Calu3 (cell line): ENCODE measurements at regions not wholly inside any gene's neighbourhood (a gene's known extent, or its start where the extent isn't known, plus 50 kb on each side); places are given as distances from the start of the nearest gene placed in this dataset.

Experiments used
- BruUV-seq: library from RNA; stranded (reverse); fragments of 400-500 nt; replicated peaks from 2 replicates; lab custom pipeline; 2021; lab: Mats Ljungman, UMichigan
- CTCF ChIA-PET: fragments of 300-600 bp; sonication (Branson Sonifier 250); formaldehyde crosslinking; loops from one replicate; lab custom pipeline; 2022; ENCODE audit warnings: antibody characterized with exemption; lab: Charles Lee
- DNase-seq: peaks from one replicate; pipeline ENCODE4 v3.0.0; 2022
- H3K27ac Mint-ChIP-seq: one replicate; pipeline ENCODE4 v1.8.0; 2022; ENCODE audit warnings: mixed read lengths; ENCODE audit not compliant: unreplicated experiment
- H3K27me3 Mint-ChIP-seq: one replicate; pipeline ENCODE4 v1.8.0; 2022; ENCODE audit warnings: mixed read lengths; ENCODE audit not compliant: unreplicated experiment
- H3K36me3 Mint-ChIP-seq: one replicate; pipeline ENCODE4 v1.8.0; 2022; ENCODE audit warnings: mild to moderate bottlenecking, moderate library complexity, mixed read lengths; ENCODE audit not compliant: insufficient read depth, unreplicated experiment
- H3K4me1 Mint-ChIP-seq: one replicate; pipeline ENCODE4 v1.8.0; 2022; ENCODE audit warnings: mild to moderate bottlenecking, low read depth, mixed read lengths; ENCODE audit not compliant: unreplicated experiment
- H3K4me3 Mint-ChIP-seq: one replicate; pipeline ENCODE4 v1.8.0; 2022; ENCODE audit warnings: mild to moderate bottlenecking, low read depth, moderate library complexity, mixed read lengths; ENCODE audit not compliant: unreplicated experiment
- H3K9me3 Mint-ChIP-seq: one replicate; pipeline ENCODE4 v1.8.0; 2022; ENCODE audit warnings: low read depth, mixed read lengths; ENCODE audit not compliant: unreplicated experiment
- intact Hi-C: fragments of 100-400 bp; cut with micrococcal nuclease; formaldehyde crosslinking; loops from one replicate; pipeline ENCODE4 v1.10.0; 2022; ENCODE audit not compliant: unreplicated experiment
- TF ChIP-seq, protein P1 (sequence below): fragments of 200-600 bp; IDR thresholded peaks from one replicate; pipeline ENCODE4 v1.8.0; 2022; ENCODE audit warnings: antibody characterized with exemption; ENCODE audit not compliant: unreplicated experiment

DNA sequence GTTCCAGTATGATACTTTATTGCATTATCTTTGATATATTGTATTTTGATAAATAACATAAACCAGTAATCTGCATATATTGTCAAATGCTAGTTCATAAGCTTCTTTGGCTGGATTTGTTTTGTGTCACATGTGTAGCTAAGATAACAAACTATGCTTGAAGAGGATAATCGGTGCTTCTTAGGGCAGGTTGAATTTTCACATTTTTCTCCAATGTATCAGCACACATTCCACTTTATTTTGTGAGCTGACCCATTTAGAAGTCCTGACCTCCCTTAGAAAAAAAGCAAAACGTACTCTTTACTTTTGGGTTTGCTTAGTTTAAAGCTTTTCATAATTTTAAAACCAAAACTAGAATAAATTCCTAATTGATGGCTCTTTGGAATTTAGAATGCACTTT lies 277.7 kb upstream of the DDHD1 start:
- H3K27ac Mint-ChIP-seq = no peak overlapping the region
- DNase-seq = no peak
- intact Hi-C loops = loop anchor here (5.0 to 10.0 kb wide), 2 partner anchors 106 to 594 kb away; no protein-coding TSS in a partner anchor

DNA sequence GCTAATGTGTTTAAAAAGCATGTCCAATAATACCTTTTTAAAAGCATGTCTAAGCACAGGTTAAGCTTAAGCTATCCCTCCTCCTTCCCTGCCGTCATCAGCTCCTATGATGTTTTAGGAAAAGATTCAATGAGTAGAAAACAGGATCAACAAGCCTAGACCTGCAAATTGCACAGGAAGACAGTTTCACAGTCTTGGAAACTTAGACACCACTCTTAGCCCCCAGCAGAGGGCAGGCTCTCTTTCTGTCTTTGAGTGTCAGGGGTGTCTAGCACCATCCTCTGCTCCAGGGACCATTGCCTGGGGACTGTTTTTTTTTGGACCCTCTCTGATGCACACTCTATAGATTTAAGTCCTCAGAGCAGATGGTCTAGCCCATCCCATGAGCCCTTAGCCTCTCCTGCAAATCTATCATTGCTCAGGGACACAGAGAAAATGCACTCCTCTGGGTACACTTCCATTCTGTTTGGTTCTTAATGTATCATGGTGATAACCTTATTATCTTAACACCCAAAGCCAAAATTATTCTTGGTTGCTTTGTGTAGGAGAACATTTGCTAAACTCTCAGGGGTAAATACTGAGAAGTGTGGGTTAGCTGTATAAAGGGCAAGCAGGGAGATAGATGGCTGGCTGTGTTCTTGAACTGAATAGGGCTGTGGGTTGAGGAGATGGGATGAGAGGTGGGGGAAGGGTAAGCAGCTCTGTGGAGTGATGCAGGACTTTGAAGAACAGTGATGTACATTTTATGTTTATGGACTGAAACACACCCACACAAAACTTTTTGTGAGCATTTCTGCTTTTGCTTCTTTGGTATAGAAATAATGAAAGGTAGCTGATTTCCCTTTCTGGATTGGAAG lies 259.9 kb upstream of the DDHD1 start:
- intact Hi-C loops = loop anchor here (5.0 kb wide), 1 partner anchor 934 kb away; no protein-coding TSS in a partner anchor
- BruUV-seq = no TSS peak
- H3K4me1 Mint-ChIP-seq = no peaks in the 10 kb centered on the region
- H3K36me3 Mint-ChIP-seq = no peaks in the 10 kb centered on the region
- H3K27me3 Mint-ChIP-seq = peaks cover 7% of the 10 kb centered on the region
- CTCF ChIA-PET = no interaction called here
- no peak overlapping the region for H3K4me3 Mint-ChIP-seq
- no peak overlapping the region for H3K27ac Mint-ChIP-seq
- H3K9me3 Mint-ChIP-seq = peaks cover 3% of the 10 kb centered on the region
- peak; percentile 4 for DNase-seq
- TF ChIP-seq, protein P1, sequence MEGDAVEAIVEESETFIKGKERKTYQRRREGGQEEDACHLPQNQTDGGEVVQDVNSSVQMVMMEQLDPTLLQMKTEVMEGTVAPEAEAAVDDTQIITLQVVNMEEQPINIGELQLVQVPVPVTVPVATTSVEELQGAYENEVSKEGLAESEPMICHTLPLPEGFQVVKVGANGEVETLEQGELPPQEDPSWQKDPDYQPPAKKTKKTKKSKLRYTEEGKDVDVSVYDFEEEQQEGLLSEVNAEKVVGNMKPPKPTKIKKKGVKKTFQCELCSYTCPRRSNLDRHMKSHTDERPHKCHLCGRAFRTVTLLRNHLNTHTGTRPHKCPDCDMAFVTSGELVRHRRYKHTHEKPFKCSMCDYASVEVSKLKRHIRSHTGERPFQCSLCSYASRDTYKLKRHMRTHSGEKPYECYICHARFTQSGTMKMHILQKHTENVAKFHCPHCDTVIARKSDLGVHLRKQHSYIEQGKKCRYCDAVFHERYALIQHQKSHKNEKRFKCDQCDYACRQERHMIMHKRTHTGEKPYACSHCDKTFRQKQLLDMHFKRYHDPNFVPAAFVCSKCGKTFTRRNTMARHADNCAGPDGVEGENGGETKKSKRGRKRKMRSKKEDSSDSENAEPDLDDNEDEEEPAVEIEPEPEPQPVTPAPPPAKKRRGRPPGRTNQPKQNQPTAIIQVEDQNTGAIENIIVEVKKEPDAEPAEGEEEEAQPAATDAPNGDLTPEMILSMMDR = no peak

More for the DNA sequence above, 277.7 kb upstream of the DDHD1 start:
- peaks cover 31% of the 10 kb centered on the region for H3K27me3 Mint-ChIP-seq
- no peak overlapping the region for H3K4me3 Mint-ChIP-seq
- H3K36me3 Mint-ChIP-seq = no peaks in the 10 kb centered on the region
- TF ChIP-seq, protein P1 = no peak
- H3K4me1 Mint-ChIP-seq = no peaks in the 10 kb centered on the region
- H3K9me3 Mint-ChIP-seq = no peaks in the 10 kb centered on the region
- CTCF ChIA-PET = no interaction called here
- no TSS peak for BruUV-seq

DNA sequence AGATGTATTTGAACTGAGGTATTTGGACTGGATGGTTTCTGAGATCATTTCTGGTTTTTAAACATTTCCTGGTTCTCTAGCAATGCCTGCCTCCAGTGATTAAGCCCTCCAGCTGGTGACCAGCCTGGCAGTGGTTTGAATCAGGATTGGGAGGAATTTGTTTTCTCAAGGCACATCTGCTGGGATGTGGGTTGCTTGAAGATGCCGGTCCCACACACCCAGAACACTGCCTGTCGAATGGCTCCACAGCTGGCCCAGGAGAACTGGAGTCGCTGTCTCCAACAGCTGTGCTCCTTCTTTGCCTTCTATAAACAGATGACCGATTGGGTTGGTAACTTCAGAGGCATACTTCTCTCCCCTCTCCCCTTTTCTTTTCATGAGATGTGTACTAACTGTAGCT lies 258.0 kb upstream of the DDHD1 start:
- Mint-ChIP-seq H3K9me3 (no peaks in the 10 kb centered on the region), H3K36me3 (no peaks in the 10 kb centered on the region), H3K27ac (no peak overlapping the region), H3K4me3 (no peak overlapping the region), H3K27me3 (no peaks in the 10 kb centered on the region), H3K4me1 (no peaks in the 10 kb centered on the region)
- TF ChIP-seq, protein P1 = no peak
- DNase-seq = no peak
- no TSS peak for BruUV-seq
- intact Hi-C loops = loop anchor here (1.0 to 5.0 kb wide), 2 partner anchors 30 to 936 kb away; no protein-coding TSS in a partner anchor
- CTCF ChIA-PET = no interaction called here

DNA sequence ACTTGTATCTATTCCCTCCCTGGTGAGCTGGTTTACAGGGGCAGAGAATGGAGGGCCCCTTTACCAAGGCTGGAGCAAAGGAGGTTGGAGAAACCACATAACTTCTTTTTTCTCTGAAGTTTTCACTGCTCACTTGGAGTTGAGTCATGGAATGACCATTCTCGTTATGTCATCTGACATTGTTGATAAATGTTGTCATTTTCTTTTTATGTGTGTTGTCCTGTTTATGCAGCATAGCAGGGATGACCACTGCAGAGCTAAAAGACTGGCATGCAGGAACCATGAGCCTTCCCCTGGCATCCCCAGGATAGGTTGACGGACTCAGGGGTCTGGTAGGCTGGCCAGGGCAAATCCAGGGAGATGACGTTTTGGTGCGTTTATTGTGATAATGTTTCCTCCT lies 256.8 kb upstream of the DDHD1 start:
- no peaks in the 10 kb centered on the region for H3K36me3 Mint-ChIP-seq
- H3K4me3 Mint-ChIP-seq = no peak overlapping the region
- DNase-seq = no peak
- no peaks in the 10 kb centered on the region for H3K27me3 Mint-ChIP-seq
- no peaks in the 10 kb centered on the region for H3K4me1 Mint-ChIP-seq
- TF ChIP-seq, protein P1 = no peak
- BruUV-seq = no TSS peak
- intact Hi-C loops = loop anchor here (5.0 kb wide), 1 partner anchor 937 kb away; no protein-coding TSS in a partner anchor
- no peak overlapping the region for H3K27ac Mint-ChIP-seq
- CTCF ChIA-PET = no interaction called here
- H3K9me3 Mint-ChIP-seq = no peaks in the 10 kb centered on the region
